HG03575 (cell line): ENCODE measurements at regions not wholly inside any gene's neighbourhood (a gene's known extent, or its start where the extent isn't known, plus 50 kb on each side); places are given as distances from the start of the nearest gene placed in this dataset.

ENCODE experiments used
- ATAC-seq: cut with Tn5 transposase; IDR thresholded peaks from one replicate; pipeline ENCODE4 v1.9.1; 2021; ENCODE audit not compliant: unreplicated experiment, insufficient number of reproducible peaks, low FRiP score; ENCODE audit errors: extremely low read depth

GRCh38 chr2:52749764-52750163 is 1017.8 kb upstream of the CHAC2 start:
- no peak for ATAC-seq

GRCh38 chr2:52745144-52745543 is 1022.5 kb upstream of the CHAC2 start:
- no peak for ATAC-seq

- no peak for ATAC-seq
Measured at GRCh38 chr2:52732849-52733395, 1034.7 kb upstream of the CHAC2 start.

GRCh38 chr2:52724585-52724984 is 1043.0 kb upstream of the CHAC2 start:
- no peak for ATAC-seq

GRCh38 chr2:52717836-52718235 is 1049.8 kb upstream of the CHAC2 start:
- ATAC-seq, result no peak

- ATAC-seq, result no peak
Measured at GRCh38 chr2:52710810-52711618, 1056.6 kb upstream of the CHAC2 start.

GRCh38 chr2:52704251-52704650 is 1063.4 kb upstream of the CHAC2 start:
- ATAC-seq, result no peak

GRCh38 chr2:52703004-52703403 is 1064.6 kb upstream of the CHAC2 start:
- ATAC-seq, result no peak

GRCh38 chr2:52698408-52698807 is 1069.2 kb upstream of the CHAC2 start:
- no peak for ATAC-seq

GRCh38 chr2:52697690-52698089 is 1069.9 kb upstream of the CHAC2 start:
- no peak for ATAC-seq

- ATAC-seq, result no peak
Measured at GRCh38 chr2:52695731-52696130, 1071.9 kb upstream of the CHAC2 start.

- ATAC-seq, result no peak
Measured at GRCh38 chr2:52686935-52687334, 1080.7 kb upstream of the CHAC2 start.

GRCh38 chr2:52676056-52676455 is 1091.5 kb upstream of the CHAC2 start:
- no peak for ATAC-seq

- ATAC-seq, result no peak
Measured at GRCh38 chr2:52668724-52669123, 1098.9 kb upstream of the CHAC2 start.

GRCh38 chr2:52659546-52659945 is 1108.1 kb upstream of the CHAC2 start:
- ATAC-seq, result no peak

GRCh38 chr2:52658598-52658997 is 1109.0 kb upstream of the CHAC2 start:
- no peak for ATAC-seq

GRCh38 chr2:52639692-52640091 is 1127.9 kb upstream of the CHAC2 start:
- ATAC-seq, result no peak

- ATAC-seq, result no peak
Measured at GRCh38 chr2:52632543-52632942, 1135.1 kb upstream of the CHAC2 start.

GRCh38 chr2:52629944-52630343 is 1137.7 kb upstream of the CHAC2 start:
- ATAC-seq, result no peak

GRCh38 chr2:52629531-52629930 is 1138.1 kb upstream of the CHAC2 start:
- no peak for ATAC-seq

GRCh38 chr2:52622266-52622665 is 1145.3 kb upstream of the CHAC2 start:
- ATAC-seq, result no peak
